H1 (cell line): ENCODE measurements at regions not wholly inside any gene's neighbourhood (a gene's known extent, or its start where the extent isn't known, plus 50 kb on each side); places are given as distances from the start of the nearest gene placed in this dataset.
A peak's percentile ranks its signal among the peaks of the same experiment; 100 is the strongest.

ENCODE experiments used
- CTCF ChIA-PET: fragments of 300-600 bp; sonication (Branson Sonifier 250); formaldehyde crosslinking; loops from one replicate; lab custom pipeline; 2021; ENCODE audit not compliant: partially characterized antibody; lab: Charles Lee
- POLR2A ChIA-PET: fragments of 300-600 bp; sonication (Branson Sonifier 250); formaldehyde crosslinking; loops from one replicate; lab custom pipeline; 2021; ENCODE audit warnings: inconsistent platforms; ENCODE audit not compliant: partially characterized antibody; lab: Charles Lee
- DNase-seq, 2 experiments: peaks; one replicate each; pipeline versions ENCODE4 v3.0.0 to v3.0.0-alpha.2; 2010 to 2022; ENCODE audit warnings: low spot score in 2 of 2, low read depth in 1 of 2, mixed read lengths in 1 of 2
- FAIRE-seq: peaks from 2 replicates; lab custom pipeline; 2011; peaks lifted over from hg19 to GRCh38; lab: Jason Lieb, UNC
- H2AFZ ChIP-seq: 2 replicates; pipeline ENCODE4 v1.8.1; 2012; ENCODE audit warnings: low read length, inconsistent platforms
- H2AK5ac ChIP-seq: 2 replicates; pipeline ENCODE4 v1.6.1; 2013; ENCODE audit warnings: low read depth, low read length
- H2BK120ac ChIP-seq: replicated peaks from 2 replicates; pipeline ENCODE3; 2013; ENCODE audit warnings: low read depth, low read length, inconsistent platforms
- H2BK12ac ChIP-seq: 2 replicates; pipeline ENCODE4 v1.6.1; 2013; ENCODE audit warnings: low read depth, low read length
- H2BK15ac ChIP-seq: 2 replicates; pipeline ENCODE4 v1.6.1; 2013; ENCODE audit warnings: low read length
- H2BK20ac ChIP-seq: 2 replicates; pipeline ENCODE4 v1.6.1; 2013; ENCODE audit warnings: low read length
- H2BK5ac ChIP-seq: 2 replicates; pipeline ENCODE4 v1.6.1; 2013; ENCODE audit warnings: low read depth, low read length
- H3K14ac ChIP-seq: 2 replicates; pipeline ENCODE4 v1.6.1; 2013; ENCODE audit warnings: inconsistent platforms; ENCODE audit not compliant: insufficient read length
- H3K18ac ChIP-seq: 2 replicates; pipeline ENCODE4 v1.6.1; 2013; ENCODE audit warnings: low read length; ENCODE audit errors: extremely low read depth
- H3K23ac ChIP-seq: 2 replicates; pipeline ENCODE4 v1.6.1; 2013; ENCODE audit warnings: inconsistent platforms; ENCODE audit not compliant: insufficient read length
- H3K23me2 ChIP-seq: 2 replicates; pipeline ENCODE4 v1.6.1; 2013; ENCODE audit warnings: low read depth, low read length
- H3K27ac ChIP-seq: 2 replicates; pipeline ENCODE4 v1.6.1; 2011; ENCODE audit warnings: low read depth, low read length, inconsistent platforms
- H3K27me3 ChIP-seq, 4 experiments: replicated peaks in 1 of 4; 1 replicate in 1 of 4; 2 replicates in 3 of 4; pipeline versions ENCODE4 v1.6.1 to v1.8.1; 2011 to 2013; ENCODE audit warnings: low read length in 3 of 4, mild to moderate bottlenecking in 3 of 4, inconsistent platforms in 2 of 4, mixed read lengths in 2 of 4, moderate library complexity in 1 of 4; ENCODE audit not compliant: control insufficient read depth in 3 of 4, insufficient read depth in 3 of 4; ENCODE audit errors: extremely low read depth in 1 of 4
- H3K36me3 ChIP-seq, 4 experiments: 2 replicates each; pipeline versions ENCODE4 v1.6.1 to v1.8.1; 2011 to 2013; ENCODE audit warnings: mild to moderate bottlenecking in 4 of 4, low read length in 3 of 4, moderate library complexity in 2 of 4, control low read depth in 1 of 4, inconsistent platforms in 1 of 4; ENCODE audit not compliant: insufficient read depth in 4 of 4, control insufficient read depth in 2 of 4
- H3K4ac ChIP-seq: replicated peaks from 2 replicates; pipeline ENCODE3; 2013; ENCODE audit warnings: low read length, low read depth, mixed read lengths, inconsistent platforms; ENCODE audit not compliant: insufficient read length
- H3K4me1 ChIP-seq, 4 experiments: replicated peaks in 1 of 4; 1 replicate in 1 of 4; 2 replicates in 3 of 4; pipeline versions ENCODE4 v1.6.1 to v1.8.1; 2011 to 2013; ENCODE audit warnings: low read length in 3 of 4, inconsistent platforms in 2 of 4, mixed read lengths in 1 of 4; ENCODE audit not compliant: insufficient read depth in 4 of 4, control insufficient read depth in 3 of 4
- H3K4me2 ChIP-seq, 2 experiments: 2 replicates each; pipeline versions ENCODE4 v1.6.1 to v1.8.1; 2011 to 2013; ENCODE audit warnings: low read depth in 2 of 2, low read length in 2 of 2, control low read depth in 1 of 2, inconsistent platforms in 1 of 2, mild to moderate bottlenecking in 1 of 2; ENCODE audit not compliant: insufficient read depth in 1 of 2
- H3K4me3 ChIP-seq, 4 experiments: fragments of 200-600, 300-600 bp in 1 of 4; sonication (generic), shearing (Covaris generic), sonication (Bioruptor Twin) in 1 of 4; 2 replicates each; pipeline versions ENCODE4 v1.5.1 to v1.8.1; 2011 to 2016; ENCODE audit warnings: low read length in 4 of 4, low read depth in 3 of 4, control low read depth in 2 of 4, inconsistent platforms in 2 of 4, mild to moderate bottlenecking in 2 of 4, mixed read lengths in 1 of 4, moderate library complexity in 1 of 4; ENCODE audit not compliant: insufficient read depth in 2 of 4; ENCODE audit errors: extremely low read depth in 1 of 4
- H3K56ac ChIP-seq: replicated peaks from 2 replicates; pipeline ENCODE3; 2013; ENCODE audit warnings: low read depth, mild to moderate bottlenecking, mixed read lengths, low read length, inconsistent platforms; ENCODE audit not compliant: insufficient read length
- H3K79me1 ChIP-seq: 2 replicates; pipeline ENCODE4 v1.6.1; 2013; ENCODE audit warnings: low read depth, low read length, control low read depth
- H3K79me2 ChIP-seq, 2 experiments: 2 replicates each; pipeline versions ENCODE4 v1.6.1 to v1.8.1; 2012 to 2013; ENCODE audit warnings: low read length in 2 of 2, mild to moderate bottlenecking in 2 of 2, inconsistent platforms in 1 of 2; ENCODE audit not compliant: insufficient read depth in 2 of 2, control insufficient read depth in 1 of 2
- H3K9ac ChIP-seq, 4 experiments: replicated peaks in 1 of 4; 1 replicate in 1 of 4; 2 replicates in 3 of 4; pipeline versions ENCODE4 v1.6.1 to v1.8.1; 2011 to 2013; ENCODE audit warnings: low read depth in 3 of 4, low read length in 3 of 4, control low read depth in 2 of 4, mild to moderate bottlenecking in 2 of 4, moderate library complexity in 2 of 4, inconsistent platforms in 1 of 4; ENCODE audit errors: extremely low read depth in 1 of 4
- H3K9me3 ChIP-seq, 2 experiments: 2 replicates each; pipeline versions ENCODE4 v1.6.1 to v1.8.1; 2012 to 2013; ENCODE audit warnings: mild to moderate bottlenecking in 2 of 2, moderate library complexity in 2 of 2, control low read depth in 1 of 2, inconsistent platforms in 1 of 2, low read depth in 1 of 2, low read length in 1 of 2, mixed read lengths in 1 of 2; ENCODE audit not compliant: insufficient read depth in 2 of 2
- H4K20me1 ChIP-seq, 2 experiments: replicated peaks in 1 of 2; 2 replicates each; pipeline versions ENCODE3 to v1.8.1; 2011 to 2013; ENCODE audit warnings: inconsistent platforms in 2 of 2, low read length in 2 of 2, mild to moderate bottlenecking in 1 of 2; ENCODE audit not compliant: insufficient read depth in 2 of 2, control insufficient read depth in 1 of 2
- H4K5ac ChIP-seq: 2 replicates; pipeline ENCODE4 v1.6.1; 2013; ENCODE audit warnings: low read length, low read depth, mixed read lengths, inconsistent platforms; ENCODE audit not compliant: insufficient read length
- H4K8ac ChIP-seq: 2 replicates; pipeline ENCODE4 v1.8.0; 2013; ENCODE audit warnings: mild to moderate bottlenecking, moderate library complexity, low read length, inconsistent platforms; ENCODE audit not compliant: insufficient read depth; ENCODE audit errors: extremely low read depth
- H4K91ac ChIP-seq: replicated peaks from 2 replicates; pipeline ENCODE3; 2013; ENCODE audit warnings: low read length, mixed read lengths, inconsistent platforms; ENCODE audit not compliant: insufficient read length
- WGBS, 2 experiments: shearing (Covaris generic) in 1 of 2; methylation state at CpG; one replicate each; pipeline versions ENCODE4 v1.1.6 to v1.1.7; 2013 to 2015; ENCODE audit warnings: low lambda C conversion rate in 2 of 2, mixed read lengths in 2 of 2, inconsistent platforms in 1 of 2, low coverage in 1 of 2, missing lambda C conversion rate in 1 of 2; ENCODE audit not compliant: insufficient replicate concordance in 2 of 2, insufficient coverage in 1 of 2, insufficient read length in 1 of 2; ENCODE audit errors: extremely low coverage in 1 of 2, missing lambda C conversion rate in 1 of 2; 5-methylcytosine and 5-hydroxymethylcytosine counted together
- TF ChIP-seq, protein P1 (sequence below): IDR thresholded peaks from 2 replicates; pipeline ENCODE4 v1.6.1; 2012; ENCODE audit warnings: low read length, inconsistent platforms

DNA sequence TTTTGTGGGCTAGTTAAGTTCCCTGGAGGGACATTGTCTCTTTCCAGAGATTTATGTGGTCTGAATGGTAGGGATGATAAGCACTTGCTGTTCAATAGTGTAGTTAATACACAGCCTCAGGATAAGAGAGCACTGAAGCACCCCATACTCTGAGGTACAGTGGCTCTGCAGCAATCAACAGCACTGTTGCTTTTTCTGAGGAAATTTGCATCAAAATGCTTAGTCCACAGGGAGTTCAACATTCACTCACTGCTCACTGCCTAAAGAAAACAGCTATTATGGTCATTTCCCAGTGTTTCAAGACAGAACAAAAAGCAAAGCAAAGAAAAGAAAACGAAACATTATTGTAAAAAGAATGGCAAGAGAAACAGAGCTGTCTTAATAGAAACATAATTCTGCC is 441.9 kb downstream of the PLOD2 start:
- WGBS, 2 experiments, result 56% methylated on average over 1 of the region's 1 CpG; no CpG with 5 or more reads in 1 of the 2 experiments
- Histone ChIP-seq H3K4ac (no peak overlapping the region), H3K18ac (no peak overlapping the region), H3K9ac (no peak overlapping the region), H3K79me1 (no peaks in the 10 kb centered on the region), H2BK20ac (no peak overlapping the region), H2BK15ac (no peak overlapping the region), H2BK5ac (no peak overlapping the region), H3K14ac (no peak overlapping the region), H4K5ac (no peak overlapping the region), H2AFZ (no peak overlapping the region), H3K4me3 (no peak overlapping the region), H3K27ac (no peak overlapping the region), H2AK5ac (no peak overlapping the region), H3K27me3 (no peaks in the 10 kb centered on the region), H3K4me1 (no peaks in the 10 kb centered on the region; a peak in 1 of 7 replicates), H3K23ac (no peak overlapping the region), H4K20me1 (no peaks in the 10 kb centered on the region), H2BK12ac (no peak overlapping the region), H4K8ac (no peak overlapping the region), H3K23me2 (no peaks in the 10 kb centered on the region), H3K56ac (no peak overlapping the region), H3K79me2 (no peaks in the 10 kb centered on the region), H3K36me3 (no peaks in the 10 kb centered on the region), H2BK120ac (no peak overlapping the region), H3K4me2 (no peak overlapping the region), H3K9me3 (no peaks in the 10 kb centered on the region), H4K91ac (no peak overlapping the region)
- ChIA-PET POLR2A (no interaction called here), CTCF (no interaction called here)
- FAIRE-seq, result peak; percentile 74
- no peak for DNase-seq
- TF ChIP-seq, protein P1, sequence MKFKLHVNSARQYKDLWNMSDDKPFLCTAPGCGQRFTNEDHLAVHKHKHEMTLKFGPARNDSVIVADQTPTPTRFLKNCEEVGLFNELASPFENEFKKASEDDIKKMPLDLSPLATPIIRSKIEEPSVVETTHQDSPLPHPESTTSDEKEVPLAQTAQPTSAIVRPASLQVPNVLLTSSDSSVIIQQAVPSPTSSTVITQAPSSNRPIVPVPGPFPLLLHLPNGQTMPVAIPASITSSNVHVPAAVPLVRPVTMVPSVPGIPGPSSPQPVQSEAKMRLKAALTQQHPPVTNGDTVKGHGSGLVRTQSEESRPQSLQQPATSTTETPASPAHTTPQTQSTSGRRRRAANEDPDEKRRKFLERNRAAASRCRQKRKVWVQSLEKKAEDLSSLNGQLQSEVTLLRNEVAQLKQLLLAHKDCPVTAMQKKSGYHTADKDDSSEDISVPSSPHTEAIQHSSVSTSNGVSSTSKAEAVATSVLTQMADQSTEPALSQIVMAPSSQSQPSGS, result no peak
